ENCODE measurements at regions not wholly inside any gene's neighbourhood (a gene's known extent, or its start where the extent isn't known, plus 50 kb on each side); places are given as distances from the start of the nearest gene placed in this dataset.

GRCh38 chr14:26929361-26929760 lies 331.5 kb upstream of the NOVA1 start:
- no peak for DNase-seq (ENCODE audit: low spot score)

- no peak for DNase-seq (ENCODE audit: low spot score)
These were observed 332.7 kb upstream of the NOVA1 start for GRCh38 chr14:26930576-26930975.

- no peak for DNase-seq (ENCODE audit: low spot score)
These were observed 334.8 kb upstream of the NOVA1 start for GRCh38 chr14:26932606-26933005.

GRCh38 chr14:26933431-26933830 lies 335.6 kb upstream of the NOVA1 start:
- DNase-seq (ENCODE audit: low spot score), result no peak

- no peak for DNase-seq (ENCODE audit: low spot score)
These were observed 336.3 kb upstream of the NOVA1 start for GRCh38 chr14:26934151-26934550.

GRCh38 chr14:26935733-26936132 lies 337.9 kb upstream of the NOVA1 start:
- DNase-seq (ENCODE audit: low spot score), result no peak

- no peak for DNase-seq (ENCODE audit: low spot score)
These were observed 340.2 kb upstream of the NOVA1 start for GRCh38 chr14:26938054-26938453.

- no peak for DNase-seq (ENCODE audit: low spot score)
These were observed 341.9 kb upstream of the NOVA1 start for GRCh38 chr14:26939755-26940154.

- DNase-seq (ENCODE audit: low spot score), result no peak
These were observed 343.7 kb upstream of the NOVA1 start for GRCh38 chr14:26941521-26941920.

- DNase-seq (ENCODE audit: low spot score), result no peak
These were observed 349.4 kb upstream of the NOVA1 start for GRCh38 chr14:26947265-26947664.

GRCh38 chr14:26959437-26959836 lies 361.6 kb upstream of the NOVA1 start:
- DNase-seq (ENCODE audit: low spot score), result no peak

GRCh38 chr14:26959972-26960660 lies 362.3 kb upstream of the NOVA1 start:
- no peak for DNase-seq (ENCODE audit: low spot score)

GRCh38 chr14:26963711-26964110 lies 365.9 kb upstream of the NOVA1 start:
- no peak for DNase-seq (ENCODE audit: low spot score)

GRCh38 chr14:26965490-26965889 lies 367.7 kb upstream of the NOVA1 start:
- DNase-seq (ENCODE audit: low spot score), result no peak

- DNase-seq (ENCODE audit: low spot score), result no peak
These were observed 369.1 kb upstream of the NOVA1 start for GRCh38 chr14:26966908-26967307.

- DNase-seq (ENCODE audit: low spot score), result no peak
These were observed 377.1 kb upstream of the NOVA1 start for GRCh38 chr14:26974965-26975364.

GRCh38 chr14:26982071-26982470 lies 384.2 kb upstream of the NOVA1 start:
- DNase-seq (ENCODE audit: low spot score), result no peak

GRCh38 chr14:26984311-26985177 lies 386.7 kb upstream of the NOVA1 start:
- DNase-seq (ENCODE audit: low spot score), result no peak

- DNase-seq (ENCODE audit: low spot score), result no peak
These were observed 390.0 kb upstream of the NOVA1 start for GRCh38 chr14:26987744-26988363.

GRCh38 chr14:26990946-26991345 lies 393.1 kb upstream of the NOVA1 start:
- no peak for DNase-seq (ENCODE audit: low spot score)

GRCh38 chr14:26992403-26993115 lies 394.7 kb upstream of the NOVA1 start:
- no peak for DNase-seq (ENCODE audit: low spot score)

GRCh38 chr14:26993556-26993955 lies 395.7 kb upstream of the NOVA1 start:
- no peak for DNase-seq (ENCODE audit: low spot score)

All from HuH-7.5 (cell line).